Lower leg skin (tissue), 4 donors: ENCODE measurements at regions not wholly inside any gene's neighbourhood (a gene's known extent, or its start where the extent isn't known, plus 50 kb on each side); places are given as distances from the start of the nearest gene placed in this dataset.

Source experiments
- DNase-seq, 2 donors: peaks; one replicate each; pipeline ENCODE4 v3.0.0-alpha.2; 2019; ENCODE audit warnings: low spot score in 2 of 2
- H3K4me3 ChIP-seq: fragments of 200-600 bp; sonication (generic); 2 replicates; pipeline ENCODE4 v1.5.1; 2017; ENCODE audit warnings: mild to moderate bottlenecking, low read depth; ENCODE audit not compliant: poor library complexity, severe bottlenecking
- POLR2A ChIP-seq, 2 donors: fragments of 450-650 bp; IDR thresholded peaks; one replicate each; pipeline ENCODE4 v1.6.1; 2016 to 2017; ENCODE audit warnings: antibody characterized with exemption in 2 of 2, mild to moderate bottlenecking in 1 of 2, moderate library complexity in 1 of 2
- WGBS, 2 donors: methylation state at CpG; one replicate each; pipeline ENCODE4 v1.1.5; 2018; 5-methylcytosine and 5-hydroxymethylcytosine counted together
- intact Hi-C: fragments of 100-400 bp; cut with DNase I; formaldehyde crosslinking; loops from one replicate; pipeline ENCODE4 v1.15.0; 2023; ENCODE audit warnings: low total_unique reads
- TF ChIP-seq, protein P1 (sequence below), 3 donors: fragments of 450-650 bp; IDR thresholded peaks; one replicate each; pipeline ENCODE4 v1.5.1; 2016; ENCODE audit warnings: antibody characterized with exemption in 3 of 3, mild to moderate bottlenecking in 3 of 3, moderate library complexity in 2 of 3

DNA sequence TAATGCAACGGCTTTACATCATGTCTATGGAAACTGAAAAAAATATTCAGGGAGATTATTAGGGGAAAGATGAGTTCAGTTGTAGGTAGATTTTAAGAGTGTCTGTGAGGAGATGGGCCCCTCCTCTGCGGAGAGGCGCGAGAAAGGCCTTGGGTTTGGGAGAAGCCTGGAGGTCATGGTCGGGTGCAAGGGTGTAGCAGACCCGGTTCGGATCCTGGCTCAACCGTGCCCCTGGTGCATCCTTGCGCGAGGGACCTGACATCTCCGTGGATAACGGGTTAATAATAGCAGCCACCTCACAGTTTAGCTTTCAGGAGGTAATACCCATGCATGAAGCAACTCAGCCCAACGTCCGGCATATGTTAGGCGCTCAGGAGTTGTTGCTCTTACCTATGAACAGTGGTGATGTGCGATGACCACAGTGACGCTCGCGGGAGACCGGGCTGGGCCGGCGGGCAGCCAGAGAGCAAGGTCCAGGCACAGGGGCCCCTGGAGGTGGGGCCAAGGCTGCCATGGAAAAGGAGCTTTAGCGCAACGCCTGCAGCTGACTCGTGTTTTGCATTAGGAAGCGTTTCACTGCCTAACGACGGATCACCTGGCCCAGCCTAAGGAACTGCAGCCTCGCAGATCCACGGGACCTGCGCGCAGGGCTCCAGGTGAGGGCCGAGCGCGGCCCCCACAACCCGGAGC lies 146.4 kb upstream of the ARID1B start:
- no peak overlapping the region for H3K4me3 ChIP-seq
- WGBS, 2 donors: 94 to 96% methylated on average over 32 to 36 of the region's 36 CpGs
- no peak for TF ChIP-seq POLR2A (IDR thresholded peaks at IDR 0.05)
- TF ChIP-seq, protein P1, sequence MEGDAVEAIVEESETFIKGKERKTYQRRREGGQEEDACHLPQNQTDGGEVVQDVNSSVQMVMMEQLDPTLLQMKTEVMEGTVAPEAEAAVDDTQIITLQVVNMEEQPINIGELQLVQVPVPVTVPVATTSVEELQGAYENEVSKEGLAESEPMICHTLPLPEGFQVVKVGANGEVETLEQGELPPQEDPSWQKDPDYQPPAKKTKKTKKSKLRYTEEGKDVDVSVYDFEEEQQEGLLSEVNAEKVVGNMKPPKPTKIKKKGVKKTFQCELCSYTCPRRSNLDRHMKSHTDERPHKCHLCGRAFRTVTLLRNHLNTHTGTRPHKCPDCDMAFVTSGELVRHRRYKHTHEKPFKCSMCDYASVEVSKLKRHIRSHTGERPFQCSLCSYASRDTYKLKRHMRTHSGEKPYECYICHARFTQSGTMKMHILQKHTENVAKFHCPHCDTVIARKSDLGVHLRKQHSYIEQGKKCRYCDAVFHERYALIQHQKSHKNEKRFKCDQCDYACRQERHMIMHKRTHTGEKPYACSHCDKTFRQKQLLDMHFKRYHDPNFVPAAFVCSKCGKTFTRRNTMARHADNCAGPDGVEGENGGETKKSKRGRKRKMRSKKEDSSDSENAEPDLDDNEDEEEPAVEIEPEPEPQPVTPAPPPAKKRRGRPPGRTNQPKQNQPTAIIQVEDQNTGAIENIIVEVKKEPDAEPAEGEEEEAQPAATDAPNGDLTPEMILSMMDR (IDR thresholded peaks at IDR 0.05): no peak
- DNase-seq: no peak
- intact Hi-C loops: no loop called here

DNA sequence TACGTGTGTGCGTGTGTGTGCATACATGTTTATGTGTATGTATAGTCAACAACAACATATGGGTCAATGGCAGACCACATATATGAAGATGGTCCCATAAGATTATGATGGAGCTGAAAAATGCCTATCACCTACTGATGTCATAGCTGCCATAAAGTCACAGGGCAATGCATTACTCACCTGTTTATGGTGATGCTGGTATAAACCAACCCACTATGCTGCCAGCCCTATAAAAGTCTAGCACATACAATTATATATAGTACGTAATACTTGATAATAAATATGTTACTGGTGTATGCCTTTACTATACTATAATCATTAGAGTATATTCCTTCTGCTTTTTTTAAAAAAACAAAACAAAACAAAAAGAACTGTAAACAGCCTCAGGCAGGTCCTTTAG lies 148.4 kb upstream of the ARID1B start:
- 63 to 98% methylated on average over 3 of the region's 3 CpGs for WGBS, 2 donors
- intact Hi-C loops: no loop called here
- no peak overlapping the region for H3K4me3 ChIP-seq
- DNase-seq: no peak
- TF ChIP-seq, protein P1 (IDR thresholded peaks at IDR 0.05): no peak
- no peak for TF ChIP-seq POLR2A (IDR thresholded peaks at IDR 0.05)

DNA sequence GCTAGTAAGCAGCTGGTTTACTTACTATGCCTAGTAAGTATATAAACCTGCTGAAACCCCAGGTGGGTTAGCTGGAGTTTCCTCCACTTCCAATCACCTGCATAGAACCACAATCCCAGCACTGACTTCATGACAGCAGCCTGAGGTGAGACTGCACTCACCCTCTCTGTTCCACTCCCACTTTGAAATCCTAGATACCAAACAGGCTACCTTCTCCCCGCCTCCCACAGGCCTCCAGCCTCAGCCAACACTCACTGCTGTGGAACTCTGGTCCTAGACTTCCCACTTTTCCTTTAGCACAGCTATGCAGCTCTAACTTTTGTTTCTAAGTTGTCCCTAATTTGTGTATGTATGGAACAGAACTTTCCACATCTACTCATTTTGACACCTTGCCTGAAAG lies 149.7 kb upstream of the ARID1B start:
- intact Hi-C loops: no loop called here
- TF ChIP-seq, protein P1 (IDR thresholded peaks at IDR 0.05): no peak
- no peak for TF ChIP-seq POLR2A (IDR thresholded peaks at IDR 0.05)
- no peak overlapping the region for H3K4me3 ChIP-seq
- DNase-seq: no peak
- 88% methylated on average over 1 of the region's 1 CpG for WGBS, 2 donors

DNA sequence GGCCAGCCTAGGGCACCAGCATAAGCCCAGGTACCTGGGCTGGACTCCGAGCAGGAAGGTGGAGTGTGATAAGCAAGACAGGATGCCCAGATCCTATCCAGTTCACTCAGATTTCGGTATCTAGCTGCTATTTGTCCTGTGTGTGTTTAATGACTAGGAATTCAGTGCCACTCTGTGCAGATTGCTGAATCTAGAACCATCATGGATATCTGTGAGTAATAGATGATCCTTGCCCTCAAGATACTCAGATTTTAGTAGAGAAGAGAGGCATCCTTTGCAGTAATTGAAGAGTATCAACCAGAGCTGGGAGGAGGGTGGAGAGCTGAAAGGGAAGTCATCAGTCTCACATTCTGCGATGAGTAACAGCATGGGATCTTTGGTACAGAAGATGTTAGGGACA lies 155.0 kb upstream of the ARID1B start:
- 47 to 92% methylated on average over 3 of the region's 3 CpGs for WGBS, 2 donors
- intact Hi-C loops: no loop called here
- TF ChIP-seq, protein P1 (IDR thresholded peaks at IDR 0.05): no peak
- TF ChIP-seq POLR2A (IDR thresholded peaks at IDR 0.05): no peak
- DNase-seq: no peak
- H3K4me3 ChIP-seq: no peak overlapping the region

DNA sequence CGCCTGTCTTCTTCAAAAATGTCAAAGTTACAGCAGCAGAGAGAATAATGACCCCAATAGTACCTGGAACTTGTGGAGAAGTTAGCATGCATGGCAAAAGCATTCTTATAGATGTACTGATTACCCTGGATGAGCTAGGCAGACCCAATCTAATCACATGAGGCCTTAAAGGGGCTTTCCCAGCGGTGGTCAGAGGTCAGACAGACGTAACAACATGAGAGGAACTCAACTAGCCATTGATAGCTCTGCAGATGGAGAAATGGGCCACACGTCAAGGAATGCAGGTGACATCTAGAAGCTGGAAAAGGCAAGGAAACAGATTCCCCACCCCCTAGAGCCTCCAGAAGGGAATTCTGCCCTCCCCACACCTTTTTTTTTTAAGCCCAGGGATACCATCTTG lies 156.8 kb upstream of the ARID1B start:
- intact Hi-C loops: no loop called here
- no peak for DNase-seq
- WGBS, 2 donors: 94 to 97% methylated on average over 4 of the region's 4 CpGs

More for the DNA sequence above, 156.8 kb upstream of the ARID1B start:
- TF ChIP-seq, protein P1 (IDR thresholded peaks at IDR 0.05): no peak
- TF ChIP-seq POLR2A (IDR thresholded peaks at IDR 0.05): no peak
- no peak overlapping the region for H3K4me3 ChIP-seq
